Kidney tubule cell (primary cell): ENCODE measurements at regions not wholly inside any gene's neighbourhood (a gene's known extent, or its start where the extent isn't known, plus 50 kb on each side); places are given as distances from the start of the nearest gene placed in this dataset.

Experiments used
- DNase-seq: peaks from one replicate; pipeline ENCODE4 v3.0.0-alpha.2; 2018; ENCODE audit warnings: low spot score

- no peak for DNase-seq
These were observed 182.7 kb downstream of the BCOR start for GRCh38 chrX:39915081-39915480.

GRCh38 chrX:39915596-39915995 lies 182.2 kb downstream of the BCOR start:
- no peak for DNase-seq

- DNase-seq = no peak
These were observed 175.9 kb downstream of the BCOR start for GRCh38 chrX:39921838-39922237.

- no peak for DNase-seq
These were observed 175.3 kb downstream of the BCOR start for GRCh38 chrX:39922488-39922887.

GRCh38 chrX:39922926-39923325 lies 174.8 kb downstream of the BCOR start:
- DNase-seq = no peak

GRCh38 chrX:39927380-39927779 lies 170.4 kb downstream of the BCOR start:
- DNase-seq = no peak

GRCh38 chrX:39928704-39929378 lies 168.9 kb downstream of the BCOR start:
- no peak for DNase-seq

GRCh38 chrX:39929379-39930025 lies 168.3 kb downstream of the BCOR start:
- no peak for DNase-seq

- DNase-seq = no peak
These were observed 166.8 kb downstream of the BCOR start for GRCh38 chrX:39930786-39931528.

- DNase-seq = no peak
These were observed 166.1 kb downstream of the BCOR start for GRCh38 chrX:39931529-39932282.

- DNase-seq = no peak
These were observed 162.2 kb downstream of the BCOR start for GRCh38 chrX:39935411-39936064.

- no peak for DNase-seq
These were observed 160.6 kb downstream of the BCOR start for GRCh38 chrX:39936886-39937770.

GRCh38 chrX:39938466-39938865 lies 159.3 kb downstream of the BCOR start:
- no peak for DNase-seq

- DNase-seq = no peak
These were observed 158.1 kb downstream of the BCOR start for GRCh38 chrX:39939678-39940077.

- DNase-seq = peak; percentile 65
These were observed 156.3 kb downstream of the BCOR start for GRCh38 chrX:39941332-39941920.

- DNase-seq = no peak
These were observed 153.3 kb downstream of the BCOR start for GRCh38 chrX:39944416-39944815.

GRCh38 chrX:39945709-39946108 lies 152.0 kb downstream of the BCOR start:
- DNase-seq = no peak

- DNase-seq = peak; percentile 89
These were observed 150.9 kb downstream of the BCOR start for GRCh38 chrX:39946822-39947221.

GRCh38 chrX:39948582-39948981 lies 149.2 kb downstream of the BCOR start:
- no peak for DNase-seq

GRCh38 chrX:39950018-39950688 lies 147.6 kb downstream of the BCOR start:
- DNase-seq = peak; percentile 68
